Left ventricle myocardium superior (tissue), 1 donor: ENCODE measurements at regions not wholly inside any gene's neighbourhood (a gene's known extent, or its start where the extent isn't known, plus 50 kb on each side); places are given as distances from the start of the nearest gene placed in this dataset.

ENCODE experiments used
- ATAC-seq: fragments of 200-7000 bp; cut with Tn5 transposase; one replicate; pipeline ENCODE4 v1.9.1; 2020; ENCODE audit warnings: mild to moderate bottlenecking, moderate library complexity
- DNase-seq: peaks from one replicate; pipeline ENCODE4 v3.0.0-alpha.2; 2020
- intact Hi-C: fragments of 100-400 bp; cut with micrococcal nuclease; formaldehyde crosslinking; loops from one replicate; pipeline ENCODE4 v1.11.0; 2022
- donor health status: DM: no; HTN: yes; CAD: no; lungs with severe emphysema.

DNA sequence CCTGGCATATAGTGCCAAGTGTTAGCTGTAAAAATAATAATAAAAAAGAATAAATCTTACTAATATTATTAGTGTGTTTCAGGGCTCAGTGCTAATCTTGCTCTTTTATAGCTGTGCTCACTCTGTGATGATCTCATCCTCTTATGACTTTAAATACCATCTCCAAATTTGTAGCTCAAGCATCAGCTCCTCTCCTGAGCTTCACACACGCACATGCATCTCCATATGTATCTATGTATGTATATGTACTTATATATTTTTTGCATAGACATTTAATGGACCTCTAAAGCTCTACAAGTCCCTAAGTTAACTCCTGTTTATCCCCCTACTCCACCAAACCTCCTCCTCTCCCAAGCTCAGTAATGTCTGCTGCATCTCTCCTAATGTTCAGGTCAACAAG is 170.8 kb upstream of the NR3C1 start:
- ATAC-seq: peak; percentile 28
- intact Hi-C loops: no loop called here
- no peak for DNase-seq

DNA sequence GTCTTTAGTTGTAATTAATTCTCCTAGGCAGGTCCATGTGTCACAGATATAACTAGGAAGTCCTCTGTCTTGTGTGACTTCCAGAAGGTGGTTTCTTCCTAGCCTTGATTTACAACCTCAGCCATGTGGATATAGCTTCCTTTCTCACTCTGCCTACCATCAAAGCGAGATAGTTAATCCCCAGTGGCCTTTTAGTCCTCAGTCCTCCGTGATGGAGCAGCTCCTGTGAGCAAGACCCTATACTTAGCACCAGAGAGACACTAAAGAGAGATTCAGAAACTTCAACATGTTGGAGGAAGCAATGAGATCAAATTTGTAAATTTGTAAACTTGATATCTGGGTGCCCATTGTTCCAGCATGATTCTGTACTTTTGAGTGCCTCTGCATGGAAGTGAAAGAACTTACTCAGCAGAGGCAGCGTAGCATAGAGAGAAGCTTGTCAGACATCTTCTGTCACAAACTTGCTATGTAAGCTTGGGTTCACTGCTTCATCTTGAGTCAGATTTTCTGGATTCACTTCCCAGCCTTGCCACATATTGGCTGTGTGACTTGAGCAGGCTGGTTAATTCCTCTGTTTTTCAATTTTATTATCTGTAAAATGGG is 170.2 kb upstream of the NR3C1 start:
- intact Hi-C loops: no loop called here
- ATAC-seq (peak; percentile 29), DNase-seq (no peak)

DNA sequence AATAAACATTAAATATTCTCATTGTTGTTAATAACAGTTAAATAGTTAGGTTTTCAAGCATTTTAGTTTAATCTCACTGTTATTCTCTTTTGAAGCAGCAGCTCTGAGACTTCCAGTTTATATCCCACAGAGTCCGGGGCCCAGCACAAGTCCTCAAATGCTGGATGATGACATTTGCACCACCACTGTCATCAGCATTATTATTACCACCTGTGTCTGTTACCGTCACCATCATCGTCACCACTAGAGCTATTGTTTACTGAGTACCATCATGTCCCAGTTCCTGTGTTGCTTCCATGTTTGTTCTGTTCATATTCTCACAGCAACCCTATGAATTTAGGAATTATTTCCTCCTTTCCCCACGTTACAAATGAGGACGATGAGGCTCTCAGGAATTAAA is 169.2 kb upstream of the NR3C1 start:
- DNase-seq (no peak), ATAC-seq (no peak)
- intact Hi-C loops: no loop called here

DNA sequence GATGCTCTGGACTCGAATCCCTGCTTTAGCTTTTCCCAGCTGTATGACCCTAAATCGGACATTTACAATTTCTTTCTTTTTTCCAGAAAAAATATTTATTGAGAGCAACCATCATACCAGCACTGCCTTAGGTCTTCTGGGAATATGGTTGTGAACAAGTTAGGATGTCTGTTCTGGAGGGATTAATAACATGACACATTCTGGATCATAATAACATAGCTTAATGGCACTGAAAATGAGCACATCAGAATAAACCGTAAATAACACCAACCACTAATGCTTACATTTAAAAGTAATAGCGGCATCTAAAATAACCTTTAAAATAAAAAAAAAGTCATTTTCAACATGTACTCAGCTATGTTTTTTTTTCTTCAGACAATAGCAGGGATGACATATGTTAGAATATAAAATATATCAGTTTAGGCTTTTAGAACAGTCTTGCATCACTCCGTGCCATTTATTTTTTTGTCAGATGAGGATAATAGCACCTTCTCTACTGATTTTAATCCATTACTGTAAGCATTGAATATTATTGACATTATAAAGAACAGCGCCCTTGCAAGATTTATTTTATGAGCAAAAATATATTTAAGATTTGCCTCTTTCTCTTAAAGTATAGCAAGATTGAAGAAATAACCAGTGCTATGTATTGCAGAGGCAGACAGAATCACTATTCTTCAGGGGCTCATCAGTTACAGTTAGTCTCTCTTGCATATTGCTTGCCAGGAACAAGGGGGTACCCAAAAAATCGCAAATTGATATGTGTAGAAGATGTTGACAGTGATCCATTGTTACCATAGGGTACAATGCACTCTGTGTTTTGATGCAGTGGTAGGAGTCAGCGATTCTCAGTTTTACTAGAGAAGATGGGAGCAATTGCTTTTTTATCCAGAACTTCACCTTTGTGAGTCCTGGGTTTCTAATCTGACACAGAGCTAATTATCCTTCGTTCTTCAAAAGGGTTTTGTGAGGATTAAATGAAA is 168.4 kb upstream of the NR3C1 start:
- intact Hi-C loops: no loop called here
- DNase-seq (no peak), ATAC-seq (no peak)

DNA sequence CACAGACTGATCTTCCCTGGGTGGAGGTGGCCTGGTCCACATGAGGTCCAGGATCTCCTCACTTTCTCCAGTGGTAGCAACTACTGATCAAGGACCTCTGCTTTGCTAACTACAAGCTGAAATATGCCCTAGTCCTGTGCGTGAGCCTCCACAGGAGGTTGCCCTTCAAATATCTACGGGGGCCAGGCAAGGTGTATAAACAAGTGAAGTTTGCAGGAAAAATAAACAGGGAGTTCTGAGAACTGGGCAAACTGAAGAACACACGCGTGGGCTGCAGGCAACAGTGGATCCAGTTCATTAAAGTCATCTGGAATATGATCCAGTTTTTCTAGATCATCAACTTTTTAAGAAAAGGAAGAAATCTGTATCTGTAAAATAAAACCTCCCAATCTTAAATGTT is 167.5 kb upstream of the NR3C1 start:
- intact Hi-C loops: no loop called here
- DNase-seq (no peak), ATAC-seq (no peak)

DNA sequence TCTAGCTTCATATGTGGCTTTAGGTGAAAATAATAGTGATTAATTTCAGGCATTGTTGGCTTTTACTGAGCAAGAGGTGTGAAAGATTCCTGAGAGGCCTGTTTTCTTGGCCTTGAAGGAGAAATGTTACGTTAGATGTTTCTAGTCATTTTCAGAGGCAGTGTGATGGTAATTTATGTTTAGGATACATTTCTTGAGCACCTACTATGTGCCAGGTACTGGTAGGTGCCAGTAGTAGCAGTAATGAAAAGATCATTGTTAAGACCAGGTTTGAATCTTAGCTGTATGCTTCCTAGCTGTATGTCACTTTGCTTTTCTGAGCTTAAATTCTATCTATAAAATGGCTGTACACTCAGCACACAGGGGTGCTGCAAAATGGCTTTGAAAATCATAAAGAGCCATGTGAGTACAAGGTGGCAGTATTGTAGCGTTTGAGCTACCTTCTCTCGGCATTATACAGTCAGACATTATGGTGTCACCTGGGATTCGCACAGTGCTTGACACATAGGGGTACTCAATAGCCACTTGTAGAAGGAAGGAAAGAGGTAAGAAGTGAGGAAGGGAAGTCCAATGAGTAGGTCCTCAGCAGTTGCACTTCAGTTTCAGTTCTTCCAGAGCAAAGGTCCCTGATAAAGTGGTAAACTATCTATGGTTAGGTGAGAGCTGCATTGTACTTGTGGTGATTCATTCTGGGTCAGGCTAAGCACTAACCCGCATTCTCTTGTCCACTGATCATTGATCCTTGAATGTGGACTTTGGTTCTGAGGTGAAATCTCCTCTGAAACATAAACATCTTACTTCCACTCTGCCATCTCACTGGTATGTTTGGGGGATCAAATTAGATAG is 166.5 kb upstream of the NR3C1 start:
- DNase-seq (no peak), ATAC-seq (no peak)
- intact Hi-C loops: no loop called here

DNA sequence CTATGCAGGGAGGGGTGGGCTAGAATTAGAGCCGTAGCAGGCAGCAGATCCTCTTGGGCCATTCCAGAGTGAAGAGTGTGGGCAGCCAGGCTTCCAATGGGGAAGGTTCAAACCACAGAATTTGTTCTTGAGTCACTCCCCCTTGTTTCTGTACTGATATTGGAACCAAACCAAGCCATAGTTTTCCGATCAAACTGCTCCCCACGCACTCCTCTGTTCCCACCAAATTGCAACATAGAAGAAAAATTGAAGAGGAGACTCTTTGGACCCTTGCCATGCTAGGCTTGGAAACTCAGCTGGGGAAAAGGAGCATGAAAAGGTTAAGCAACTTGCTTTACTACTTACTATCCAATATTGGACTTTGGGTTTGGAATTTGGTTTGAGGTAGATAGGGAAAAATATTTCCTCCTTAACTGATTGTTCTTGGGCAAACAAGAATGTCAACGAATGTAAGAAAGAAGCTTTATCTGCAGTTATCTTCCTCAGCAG is 165.8 kb upstream of the NR3C1 start:
- ATAC-seq: no peak
- intact Hi-C loops: no loop called here
- no peak for DNase-seq

DNA sequence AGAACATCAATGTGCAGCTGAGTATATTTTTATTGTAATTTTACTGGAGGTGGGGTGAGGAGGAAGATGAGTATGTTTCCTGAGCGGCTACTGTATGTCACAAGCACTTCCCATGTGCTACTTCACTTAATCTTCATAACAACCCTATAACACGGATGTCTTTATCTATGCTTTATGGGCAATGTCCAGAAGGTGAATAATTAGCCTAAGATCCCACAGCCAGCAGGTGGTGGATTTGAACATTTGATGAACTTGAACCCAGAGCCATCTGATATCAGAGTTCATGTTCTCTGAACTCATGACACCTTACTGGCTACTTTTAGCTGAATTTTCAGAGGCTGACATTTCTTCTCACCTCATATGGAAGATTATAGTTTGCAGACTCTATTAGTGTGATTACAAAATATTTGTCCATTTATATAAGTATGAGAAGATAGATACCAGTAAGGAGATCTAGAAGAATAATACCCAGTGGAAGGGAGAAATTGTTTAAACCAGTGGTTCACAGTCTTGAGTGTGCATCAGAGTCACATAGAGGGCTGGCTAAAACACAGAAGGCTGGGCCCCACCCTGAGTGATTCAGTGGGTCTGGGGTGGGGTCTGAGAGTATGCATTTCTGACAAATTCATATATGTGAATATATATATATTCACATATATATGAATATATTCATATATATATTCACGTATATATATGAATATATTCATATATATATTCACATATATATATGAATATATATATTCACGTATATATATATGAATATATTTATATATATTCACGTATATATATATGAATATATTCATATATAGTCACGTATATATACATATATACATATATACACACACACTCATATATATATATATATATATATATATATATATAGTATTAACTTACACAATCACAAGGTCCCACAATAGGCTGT is 164.4 kb upstream of the NR3C1 start:
- DNase-seq: no peak
- intact Hi-C loops: no loop called here
- ATAC-seq: no peak

DNA sequence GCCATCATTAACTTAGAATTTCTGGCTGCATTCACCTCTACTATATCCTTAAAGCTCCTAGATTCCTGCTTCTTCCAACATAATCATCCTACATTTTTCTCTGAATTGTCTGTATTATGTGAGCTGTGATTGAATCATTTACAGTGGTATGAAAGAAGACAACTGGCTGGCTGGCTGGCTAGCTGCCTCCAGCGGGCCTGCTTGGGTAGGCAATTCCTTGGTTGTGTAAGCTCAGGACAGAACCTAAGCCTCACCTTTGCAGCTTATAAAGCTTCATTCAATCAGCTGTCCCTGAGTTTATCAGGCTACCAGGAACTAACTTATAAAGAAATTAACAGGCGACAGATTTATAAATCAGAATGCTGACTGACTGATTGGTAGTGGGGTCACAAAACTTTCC is 162.7 kb upstream of the NR3C1 start:
- DNase-seq (no peak), ATAC-seq (no peak)
- intact Hi-C loops: no loop called here

DNA sequence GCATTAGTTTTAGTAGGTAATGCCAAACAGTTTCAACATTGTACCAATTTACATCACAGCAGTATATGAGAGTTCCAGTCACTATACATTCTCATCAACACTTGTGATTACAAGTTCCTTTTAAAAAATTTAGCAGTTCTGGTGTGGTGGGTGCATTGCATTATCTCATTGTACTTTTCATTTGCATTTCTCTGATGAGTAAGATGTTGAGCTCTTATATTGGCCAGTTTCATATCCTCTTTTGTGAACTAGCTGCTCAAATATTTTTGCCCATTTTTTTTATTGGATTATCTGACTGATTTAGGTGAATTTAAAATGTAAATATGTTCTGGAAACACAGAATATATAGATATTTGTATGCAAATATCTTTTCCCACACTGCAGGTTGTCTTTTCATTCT is 160.9 kb upstream of the NR3C1 start:
- no peak for DNase-seq
- intact Hi-C loops: no loop called here
- ATAC-seq: no peak

DNA sequence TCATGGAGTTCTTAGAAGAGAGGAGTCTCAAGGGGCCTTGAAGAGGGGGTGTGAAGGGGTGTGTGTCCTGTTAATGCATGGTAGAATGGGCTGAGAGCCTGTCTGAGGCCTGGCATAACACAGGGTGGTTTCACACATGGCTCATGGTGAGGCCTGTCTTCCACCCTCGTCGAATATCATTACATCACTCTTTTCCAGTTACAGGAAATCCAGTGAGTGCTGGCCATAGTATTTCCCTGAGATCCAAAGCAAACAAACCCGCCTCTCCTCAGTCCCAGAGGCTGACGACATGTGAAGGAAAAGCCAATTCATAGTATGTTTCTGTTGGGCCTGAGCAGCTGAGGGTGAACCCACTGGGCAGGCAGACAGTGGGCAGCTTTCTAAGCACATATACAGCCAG is 159.4 kb upstream of the NR3C1 start:
- intact Hi-C loops: no loop called here
- DNase-seq (peak; percentile 25), ATAC-seq (peak; percentile 91)

DNA sequence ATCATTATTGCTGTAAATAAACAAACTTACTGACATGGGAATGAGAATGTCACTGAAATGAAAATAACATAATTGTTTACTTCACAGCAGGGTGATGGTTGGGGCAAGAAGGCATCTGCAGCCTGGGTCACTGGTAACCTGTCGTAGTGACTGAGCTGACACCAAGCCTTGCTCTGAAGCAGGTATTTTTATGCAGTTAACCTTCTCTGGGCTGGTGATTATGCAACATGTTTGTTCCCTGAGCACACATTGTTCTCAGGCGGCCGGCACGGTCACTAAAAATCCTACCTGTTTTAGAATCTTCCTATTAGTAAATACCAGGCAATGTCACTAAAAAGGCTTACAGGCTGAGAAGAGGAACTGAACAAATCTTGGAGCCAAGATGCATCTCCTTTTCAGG is 157.7 kb upstream of the NR3C1 start:
- ATAC-seq (peak; percentile 57), DNase-seq (no peak)
- intact Hi-C loops: no loop called here

DNA sequence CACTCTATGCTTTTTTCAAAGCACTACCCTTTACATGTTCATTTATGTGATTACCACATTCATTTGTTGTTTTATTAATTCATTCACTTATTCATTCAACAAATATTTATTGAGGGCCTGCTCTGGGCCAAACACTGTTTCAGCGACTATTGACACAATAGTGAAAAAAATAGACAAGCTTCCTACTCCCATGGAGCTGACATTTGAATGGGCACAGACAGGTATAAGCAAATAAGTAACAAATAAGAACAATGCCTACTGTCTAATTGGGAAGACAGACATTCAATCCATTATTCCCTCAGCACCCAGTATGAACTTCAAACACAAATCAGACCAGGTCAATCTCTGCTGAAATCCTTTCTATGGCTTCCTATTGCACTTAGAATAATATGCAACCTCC is 156.9 kb upstream of the NR3C1 start:
- no peak for ATAC-seq
- DNase-seq: no peak
- intact Hi-C loops: no loop called here

DNA sequence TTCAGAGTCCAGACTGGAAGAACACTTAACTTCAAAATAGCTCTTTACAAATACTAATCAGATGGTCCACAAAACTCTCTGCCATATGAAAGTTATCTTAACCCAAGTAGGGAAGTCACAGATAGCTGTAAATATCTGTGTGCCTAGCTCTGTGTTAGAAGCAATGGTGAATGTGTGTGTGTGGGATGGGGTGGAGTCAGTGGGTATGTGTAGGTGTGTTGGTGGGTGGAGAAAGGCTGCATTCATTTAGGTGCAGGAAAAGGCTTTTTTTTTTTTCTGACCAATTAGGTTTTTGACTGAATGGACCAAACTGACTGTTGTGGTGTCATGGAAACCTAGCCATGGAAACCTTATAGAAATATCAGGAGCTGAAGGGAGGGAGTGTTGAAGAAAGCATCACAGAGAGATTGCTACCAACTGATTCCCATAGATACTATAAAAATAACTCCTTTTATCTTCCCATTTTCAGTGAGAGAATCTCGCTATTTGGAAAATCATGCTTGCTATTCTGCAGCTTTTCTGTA is 156.2 kb upstream of the NR3C1 start:
- ATAC-seq: no peak
- no peak for DNase-seq
- intact Hi-C loops: no loop called here

DNA sequence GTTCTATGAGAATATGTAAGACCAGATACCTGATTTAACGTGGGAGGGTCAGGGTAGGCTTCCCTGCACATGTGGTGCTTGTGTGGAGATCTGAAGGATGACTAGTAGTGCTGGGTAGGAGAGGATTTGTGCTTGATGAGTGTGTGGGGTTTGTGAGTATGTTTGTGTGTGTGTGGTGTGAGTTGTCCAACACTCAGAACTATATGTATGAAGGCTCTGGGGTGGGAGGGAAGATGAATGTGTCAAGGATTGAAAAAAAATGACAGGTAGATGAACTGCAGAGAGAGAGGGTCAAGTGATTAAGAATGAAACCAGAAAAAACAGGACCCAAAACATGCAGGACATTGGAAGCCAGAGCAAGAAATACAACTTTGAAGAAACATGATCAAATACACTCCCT is 154.6 kb upstream of the NR3C1 start:
- no peak for DNase-seq
- intact Hi-C loops: no loop called here
- ATAC-seq: no peak

DNA sequence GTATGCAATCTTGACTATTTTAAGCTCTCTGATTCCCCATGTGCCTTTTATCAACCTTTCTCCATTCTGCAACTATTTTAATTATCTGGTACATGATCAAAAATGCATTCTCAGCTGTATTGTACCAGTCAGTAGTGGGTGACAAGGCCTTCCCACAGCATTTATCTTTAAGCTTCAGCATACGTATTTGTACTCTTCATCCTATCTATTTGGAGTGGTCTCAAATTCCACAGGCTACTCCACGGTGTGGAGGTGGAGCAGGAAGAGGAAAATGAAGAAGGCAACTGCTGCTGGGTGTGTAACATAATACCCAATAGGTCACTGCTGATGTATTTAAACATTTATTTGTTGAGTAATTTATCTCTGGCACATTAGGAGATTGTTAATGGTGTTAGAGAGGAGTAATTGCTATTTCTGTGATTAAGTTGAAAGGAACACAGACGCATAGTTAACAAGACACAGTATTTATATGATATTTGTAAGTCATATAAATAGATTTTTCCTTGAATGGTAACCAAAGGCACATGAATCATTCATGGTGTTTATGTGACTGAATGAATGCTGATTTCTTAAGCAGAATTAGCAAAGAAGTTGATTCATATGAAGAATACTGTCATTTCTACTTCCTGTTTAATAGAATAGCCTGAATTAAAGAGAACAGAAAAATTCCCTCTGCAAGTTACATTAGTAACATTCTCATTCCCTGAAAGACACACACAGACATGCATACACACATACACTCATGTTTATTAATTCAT is 153.8 kb upstream of the NR3C1 start:
- intact Hi-C loops: no loop called here
- peak; percentile 67 for ATAC-seq
- DNase-seq: no peak

DNA sequence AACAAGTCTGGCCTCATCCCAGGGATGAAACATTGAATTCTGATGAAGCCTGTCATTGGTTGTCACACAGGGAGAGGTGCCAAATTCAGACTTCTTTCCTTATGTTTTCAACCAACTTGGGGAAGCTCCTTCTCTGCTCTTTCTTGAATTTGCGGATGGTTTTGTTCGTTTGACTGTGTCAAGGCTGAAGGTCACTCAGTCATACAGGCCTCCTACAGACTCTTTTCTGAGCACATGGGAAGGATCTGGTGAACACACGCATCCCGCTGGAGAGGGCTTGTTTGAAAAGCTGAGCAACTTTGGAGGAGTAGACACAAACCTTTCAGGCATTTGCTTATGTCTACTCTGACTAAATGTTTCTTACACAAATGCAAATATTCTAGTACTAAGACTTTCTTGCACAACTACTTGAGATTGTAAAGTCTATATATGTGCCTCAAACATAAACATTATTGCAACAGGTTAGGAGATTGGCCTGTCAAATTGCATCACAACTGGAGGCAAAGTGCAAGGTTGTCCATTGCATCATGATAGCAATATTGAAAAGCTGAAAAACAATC is 151.5 kb upstream of the NR3C1 start:
- DNase-seq (no peak), ATAC-seq (no peak)
- intact Hi-C loops: no loop called here
